HEK293 (cell line): ENCODE measurements at regions not wholly inside any gene's neighbourhood (a gene's known extent, or its start where the extent isn't known, plus 50 kb on each side); places are given as distances from the start of the nearest gene placed in this dataset.

Experiments used
- BCL11B ChIP-seq: fragments of 450-650 bp; formaldehyde crosslinking; IDR thresholded peaks from 2 replicates; pipeline ENCODE4 v1.5.1; 2016; ENCODE audit warnings: low read depth, missing biosample characterization, missing genetic modification characterization
- GFI1B ChIP-seq: fragments of 450-650 bp; formaldehyde crosslinking; IDR thresholded peaks from 2 replicates; pipeline ENCODE4 v1.5.1; 2016; ENCODE audit warnings: missing biosample characterization, missing genetic modification characterization
- KLF7 ChIP-seq: fragments of 450-650 bp; formaldehyde crosslinking; IDR thresholded peaks from 2 replicates; pipeline ENCODE4 v1.5.1; 2016; ENCODE audit warnings: missing biosample characterization, missing genetic modification characterization, borderline replicate concordance
- TCF7L2 ChIP-seq: IDR thresholded peaks from 2 replicates; pipeline ENCODE4 v1.6.1; 2011; ENCODE audit warnings: low read depth, mild to moderate bottlenecking, inconsistent platforms, low read length, moderate library complexity, borderline replicate concordance
- ZBTB48 ChIP-seq: fragments of 450-650 bp; formaldehyde crosslinking; IDR thresholded peaks from 2 replicates; pipeline ENCODE4 v1.5.1; 2016; ENCODE audit warnings: missing biosample characterization, missing genetic modification characterization
- ZEB2 ChIP-seq: fragments of 450-650 bp; formaldehyde crosslinking; IDR thresholded peaks from 2 replicates; pipeline ENCODE4 v1.5.1; 2016; ENCODE audit warnings: missing biosample characterization, missing genetic modification characterization
- ZFP3 ChIP-seq: fragments of 450-650 bp; formaldehyde crosslinking; IDR thresholded peaks from 2 replicates; pipeline ENCODE4 v1.5.1; 2016; ENCODE audit warnings: low read depth, missing biosample characterization, missing genetic modification characterization
- ZIC2 ChIP-seq: fragments of 450-650 bp; formaldehyde crosslinking; IDR thresholded peaks from 2 replicates; pipeline ENCODE4 v1.5.1; 2016; ENCODE audit warnings: missing biosample characterization, missing genetic modification characterization
- ZNF202 ChIP-seq: fragments of 450-650 bp; formaldehyde crosslinking; IDR thresholded peaks from 2 replicates; pipeline ENCODE4 v1.5.1; 2016; ENCODE audit warnings: missing biosample characterization, missing genetic modification characterization, borderline replicate concordance
- ZNF223 ChIP-seq: fragments of 450-650 bp; formaldehyde crosslinking; IDR thresholded peaks from 2 replicates; pipeline ENCODE4 v1.5.1; 2016; ENCODE audit warnings: missing biosample characterization, missing genetic modification characterization
- ZNF24 ChIP-seq: fragments of 450-650 bp; formaldehyde crosslinking; IDR thresholded peaks from 2 replicates; pipeline ENCODE4 v1.5.1; 2016; ENCODE audit warnings: missing biosample characterization, missing genetic modification characterization
- ZNF248 ChIP-seq: fragments of 450-650 bp; formaldehyde crosslinking; IDR thresholded peaks from 2 replicates; pipeline ENCODE4 v1.5.1; 2017; ENCODE audit warnings: missing biosample characterization, missing genetic modification characterization
- ZNF548 ChIP-seq: fragments of 450-650 bp; formaldehyde crosslinking; IDR thresholded peaks from 2 replicates; pipeline ENCODE4 v1.5.1; 2016; ENCODE audit warnings: missing biosample characterization, missing genetic modification characterization
- ZNF561 ChIP-seq: fragments of 450-650 bp; IDR thresholded peaks from 2 replicates; pipeline ENCODE4 v1.5.1; 2018; ENCODE audit warnings: missing biosample characterization, missing genetic modification characterization, borderline replicate concordance
- ZNF596 ChIP-seq: fragments of 450-650 bp; IDR thresholded peaks from 2 replicates; pipeline ENCODE4 v1.5.0; 2018; ENCODE audit warnings: missing biosample characterization, mild to moderate bottlenecking, missing genetic modification characterization, moderate library complexity
- ZNF658 ChIP-seq: fragments of 450-650 bp; formaldehyde crosslinking; IDR thresholded peaks from 2 replicates; pipeline ENCODE4; 2016; ENCODE audit warnings: missing biosample characterization, missing genetic modification characterization
- ZNF785 ChIP-seq: fragments of 450-650 bp; formaldehyde crosslinking; IDR thresholded peaks from 2 replicates; pipeline ENCODE4 v1.5.1; 2016; ENCODE audit warnings: missing biosample characterization, missing genetic modification characterization
- ZSCAN30 ChIP-seq: fragments of 450-650 bp; IDR thresholded peaks from 2 replicates; pipeline ENCODE4 v1.5.1; 2018; ENCODE audit warnings: missing biosample characterization, mild to moderate bottlenecking, missing genetic modification characterization, moderate library complexity
- TF ChIP-seq, protein P1 (sequence below): fragments of 450-650 bp; formaldehyde crosslinking; conservative IDR thresholded peaks from 2 replicates; pipeline ENCODE4 v1.5.1; 2016; ENCODE audit warnings: low read depth, missing biosample characterization, missing genetic modification characterization
- TF ChIP-seq, protein P2 (sequence below): fragments of 450-650 bp; formaldehyde crosslinking; IDR thresholded peaks from 2 replicates; pipeline ENCODE4 v1.5.1; 2016; ENCODE audit warnings: missing biosample characterization, missing genetic modification characterization, borderline replicate concordance
- TF ChIP-seq, protein P3 (sequence below): fragments of 450-650 bp; formaldehyde crosslinking; IDR thresholded peaks from 2 replicates; pipeline ENCODE4 v1.5.1; 2017; ENCODE audit warnings: missing biosample characterization, missing genetic modification characterization
- TF ChIP-seq, protein P4 (sequence below): fragments of 450-650 bp; formaldehyde crosslinking; IDR thresholded peaks from 2 replicates; pipeline ENCODE4 v1.5.1; 2017; ENCODE audit warnings: missing biosample characterization, missing genetic modification characterization
- TF ChIP-seq, protein P5 (sequence below): fragments of 450-650 bp; formaldehyde crosslinking; IDR thresholded peaks from 2 replicates; pipeline ENCODE4 v1.5.1; 2016; ENCODE audit warnings: missing biosample characterization, missing genetic modification characterization
- TF ChIP-seq, protein P6 (sequence below): fragments of 450-650 bp; formaldehyde crosslinking; IDR thresholded peaks from 2 replicates; pipeline ENCODE4 v1.5.1; 2016; ENCODE audit warnings: missing biosample characterization, missing genetic modification characterization

DNA sequence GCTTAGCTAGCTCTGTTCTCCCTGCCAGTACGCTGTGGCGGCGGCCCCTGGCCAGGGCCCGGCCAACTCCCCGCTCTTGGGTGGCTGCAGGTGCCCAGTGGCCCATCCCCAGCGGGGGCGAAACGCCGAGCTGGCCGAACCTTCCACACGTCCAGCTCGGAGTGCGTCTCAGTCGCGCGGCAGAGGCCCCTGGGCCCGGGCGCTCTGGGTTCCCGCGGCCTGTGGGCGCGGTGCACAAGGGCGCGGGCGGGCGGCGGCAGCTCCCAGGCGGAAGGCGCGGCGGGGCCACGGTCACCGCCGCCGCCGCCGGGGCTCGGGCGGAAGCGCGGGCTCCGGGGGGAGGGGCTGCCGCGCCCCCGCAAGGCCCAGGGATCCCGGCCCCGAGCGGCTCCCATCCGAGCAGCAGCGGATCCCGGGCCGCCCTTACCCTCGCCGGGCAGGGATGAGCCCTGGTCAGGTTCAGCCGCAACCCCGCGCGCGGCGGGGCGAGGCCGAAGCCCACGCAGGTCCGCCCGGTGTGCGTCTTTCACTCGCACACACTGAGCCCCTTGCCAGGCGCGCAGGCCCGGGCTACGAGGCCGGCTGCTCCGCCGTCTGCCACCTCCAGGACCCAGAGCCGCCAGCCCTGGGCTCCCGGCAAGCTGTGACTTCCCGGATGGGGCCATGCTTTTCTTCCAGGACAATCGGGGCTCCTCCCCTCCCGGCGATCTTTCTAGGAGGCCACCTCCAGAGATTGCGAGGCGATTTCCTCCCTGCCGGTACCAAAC, 54.2 kb downstream of the CCDC54 start (continued):
- TF ChIP-seq, protein P1, sequence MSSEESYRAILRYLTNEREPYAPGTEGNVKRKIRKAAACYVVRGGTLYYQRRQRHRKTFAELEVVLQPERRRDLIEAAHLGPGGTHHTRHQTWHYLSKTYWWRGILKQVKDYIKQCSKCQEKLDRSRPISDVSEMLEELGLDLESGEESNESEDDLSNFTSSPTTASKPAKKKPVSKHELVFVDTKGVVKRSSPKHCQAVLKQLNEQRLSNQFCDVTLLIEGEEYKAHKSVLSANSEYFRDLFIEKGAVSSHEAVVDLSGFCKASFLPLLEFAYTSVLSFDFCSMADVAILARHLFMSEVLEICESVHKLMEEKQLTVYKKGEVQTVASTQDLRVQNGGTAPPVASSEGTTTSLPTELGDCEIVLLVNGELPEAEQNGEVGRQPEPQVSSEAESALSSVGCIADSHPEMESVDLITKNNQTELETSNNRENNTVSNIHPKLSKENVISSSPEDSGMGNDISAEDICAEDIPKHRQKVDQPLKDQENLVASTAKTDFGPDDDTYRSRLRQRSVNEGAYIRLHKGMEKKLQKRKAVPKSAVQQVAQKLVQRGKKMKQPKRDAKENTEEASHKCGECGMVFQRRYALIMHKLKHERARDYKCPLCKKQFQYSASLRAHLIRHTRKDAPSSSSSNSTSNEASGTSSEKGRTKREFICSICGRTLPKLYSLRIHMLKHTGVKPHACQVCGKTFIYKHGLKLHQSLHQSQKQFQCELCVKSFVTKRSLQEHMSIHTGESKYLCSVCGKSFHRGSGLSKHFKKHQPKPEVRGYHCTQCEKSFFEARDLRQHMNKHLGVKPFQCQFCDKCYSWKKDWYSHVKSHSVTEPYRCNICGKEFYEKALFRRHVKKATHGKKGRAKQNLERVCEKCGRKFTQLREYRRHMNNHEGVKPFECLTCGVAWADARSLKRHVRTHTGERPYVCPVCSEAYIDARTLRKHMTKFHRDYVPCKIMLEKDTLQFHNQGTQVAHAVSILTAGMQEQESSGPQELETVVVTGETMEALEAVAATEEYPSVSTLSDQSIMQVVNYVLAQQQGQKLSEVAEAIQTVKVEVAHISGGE (tag by site-specific recombination), result peak; percentile 41
- TF ChIP-seq GFI1B, result no peak
- TF ChIP-seq ZSCAN30 (tag by site-specific recombination), result peak; percentile 52; the same call in 1 of the 2 replicates
- TF ChIP-seq, protein P2, sequence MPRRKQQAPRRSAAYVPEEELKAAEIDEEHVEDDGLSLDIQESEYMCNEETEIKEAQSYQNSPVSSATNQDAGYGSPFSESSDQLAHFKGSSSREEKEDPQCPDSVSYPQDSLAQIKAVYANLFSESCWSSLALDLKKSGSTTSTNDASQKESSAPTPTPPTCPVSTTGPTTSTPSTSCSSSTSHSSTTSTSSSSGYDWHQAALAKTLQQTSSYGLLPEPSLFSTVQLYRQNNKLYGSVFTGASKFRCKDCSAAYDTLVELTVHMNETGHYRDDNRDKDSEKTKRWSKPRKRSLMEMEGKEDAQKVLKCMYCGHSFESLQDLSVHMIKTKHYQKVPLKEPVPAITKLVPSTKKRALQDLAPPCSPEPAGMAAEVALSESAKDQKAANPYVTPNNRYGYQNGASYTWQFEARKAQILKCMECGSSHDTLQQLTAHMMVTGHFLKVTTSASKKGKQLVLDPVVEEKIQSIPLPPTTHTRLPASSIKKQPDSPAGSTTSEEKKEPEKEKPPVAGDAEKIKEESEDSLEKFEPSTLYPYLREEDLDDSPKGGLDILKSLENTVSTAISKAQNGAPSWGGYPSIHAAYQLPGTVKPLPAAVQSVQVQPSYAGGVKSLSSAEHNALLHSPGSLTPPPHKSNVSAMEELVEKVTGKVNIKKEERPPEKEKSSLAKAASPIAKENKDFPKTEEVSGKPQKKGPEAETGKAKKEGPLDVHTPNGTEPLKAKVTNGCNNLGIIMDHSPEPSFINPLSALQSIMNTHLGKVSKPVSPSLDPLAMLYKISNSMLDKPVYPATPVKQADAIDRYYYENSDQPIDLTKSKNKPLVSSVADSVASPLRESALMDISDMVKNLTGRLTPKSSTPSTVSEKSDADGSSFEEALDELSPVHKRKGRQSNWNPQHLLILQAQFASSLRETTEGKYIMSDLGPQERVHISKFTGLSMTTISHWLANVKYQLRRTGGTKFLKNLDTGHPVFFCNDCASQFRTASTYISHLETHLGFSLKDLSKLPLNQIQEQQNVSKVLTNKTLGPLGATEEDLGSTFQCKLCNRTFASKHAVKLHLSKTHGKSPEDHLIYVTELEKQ (tag by site-specific recombination), result no peak
- no peak for TF ChIP-seq BCL11B (tag by site-specific recombination)
- TF ChIP-seq, protein P3, sequence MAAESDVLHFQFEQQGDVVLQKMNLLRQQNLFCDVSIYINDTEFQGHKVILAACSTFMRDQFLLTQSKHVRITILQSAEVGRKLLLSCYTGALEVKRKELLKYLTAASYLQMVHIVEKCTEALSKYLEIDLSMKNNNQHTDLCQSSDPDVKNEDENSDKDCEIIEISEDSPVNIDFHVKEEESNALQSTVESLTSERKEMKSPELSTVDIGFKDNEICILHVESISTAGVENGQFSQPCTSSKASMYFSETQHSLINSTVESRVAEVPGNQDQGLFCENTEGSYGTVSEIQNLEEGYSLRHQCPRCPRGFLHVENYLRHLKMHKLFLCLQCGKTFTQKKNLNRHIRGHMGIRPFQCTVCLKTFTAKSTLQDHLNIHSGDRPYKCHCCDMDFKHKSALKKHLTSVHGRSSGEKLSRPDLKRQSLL (tag by site-specific recombination), result no peak
- no peak for TF ChIP-seq TCF7L2
- TF ChIP-seq ZNF596, result peak; percentile 35; the same call in 1 of the 2 replicates
- peak; percentile 86; the same call in 1 of the 2 replicates for TF ChIP-seq ZBTB48 (tag by site-specific recombination)
- TF ChIP-seq, protein P4, sequence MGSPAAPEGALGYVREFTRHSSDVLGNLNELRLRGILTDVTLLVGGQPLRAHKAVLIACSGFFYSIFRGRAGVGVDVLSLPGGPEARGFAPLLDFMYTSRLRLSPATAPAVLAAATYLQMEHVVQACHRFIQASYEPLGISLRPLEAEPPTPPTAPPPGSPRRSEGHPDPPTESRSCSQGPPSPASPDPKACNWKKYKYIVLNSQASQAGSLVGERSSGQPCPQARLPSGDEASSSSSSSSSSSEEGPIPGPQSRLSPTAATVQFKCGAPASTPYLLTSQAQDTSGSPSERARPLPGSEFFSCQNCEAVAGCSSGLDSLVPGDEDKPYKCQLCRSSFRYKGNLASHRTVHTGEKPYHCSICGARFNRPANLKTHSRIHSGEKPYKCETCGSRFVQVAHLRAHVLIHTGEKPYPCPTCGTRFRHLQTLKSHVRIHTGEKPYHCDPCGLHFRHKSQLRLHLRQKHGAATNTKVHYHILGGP (tag by site-specific recombination), result no peak; the same call in 1 of the 2 replicates
- no peak for TF ChIP-seq ZNF202 (tag by site-specific recombination)
- no peak for TF ChIP-seq ZNF785 (tag by site-specific recombination)
- no peak for TF ChIP-seq ZNF658 (tag by site-specific recombination)
- TF ChIP-seq, protein P5, sequence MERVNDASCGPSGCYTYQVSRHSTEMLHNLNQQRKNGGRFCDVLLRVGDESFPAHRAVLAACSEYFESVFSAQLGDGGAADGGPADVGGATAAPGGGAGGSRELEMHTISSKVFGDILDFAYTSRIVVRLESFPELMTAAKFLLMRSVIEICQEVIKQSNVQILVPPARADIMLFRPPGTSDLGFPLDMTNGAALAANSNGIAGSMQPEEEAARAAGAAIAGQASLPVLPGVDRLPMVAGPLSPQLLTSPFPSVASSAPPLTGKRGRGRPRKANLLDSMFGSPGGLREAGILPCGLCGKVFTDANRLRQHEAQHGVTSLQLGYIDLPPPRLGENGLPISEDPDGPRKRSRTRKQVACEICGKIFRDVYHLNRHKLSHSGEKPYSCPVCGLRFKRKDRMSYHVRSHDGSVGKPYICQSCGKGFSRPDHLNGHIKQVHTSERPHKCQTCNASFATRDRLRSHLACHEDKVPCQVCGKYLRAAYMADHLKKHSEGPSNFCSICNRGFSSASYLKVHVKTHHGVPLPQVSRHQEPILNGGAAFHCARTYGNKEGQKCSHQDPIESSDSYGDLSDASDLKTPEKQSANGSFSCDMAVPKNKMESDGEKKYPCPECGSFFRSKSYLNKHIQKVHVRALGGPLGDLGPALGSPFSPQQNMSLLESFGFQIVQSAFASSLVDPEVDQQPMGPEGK (tag by site-specific recombination), result peak; percentile 27; the same call in 1 of the 2 replicates
- TF ChIP-seq, protein P6, sequence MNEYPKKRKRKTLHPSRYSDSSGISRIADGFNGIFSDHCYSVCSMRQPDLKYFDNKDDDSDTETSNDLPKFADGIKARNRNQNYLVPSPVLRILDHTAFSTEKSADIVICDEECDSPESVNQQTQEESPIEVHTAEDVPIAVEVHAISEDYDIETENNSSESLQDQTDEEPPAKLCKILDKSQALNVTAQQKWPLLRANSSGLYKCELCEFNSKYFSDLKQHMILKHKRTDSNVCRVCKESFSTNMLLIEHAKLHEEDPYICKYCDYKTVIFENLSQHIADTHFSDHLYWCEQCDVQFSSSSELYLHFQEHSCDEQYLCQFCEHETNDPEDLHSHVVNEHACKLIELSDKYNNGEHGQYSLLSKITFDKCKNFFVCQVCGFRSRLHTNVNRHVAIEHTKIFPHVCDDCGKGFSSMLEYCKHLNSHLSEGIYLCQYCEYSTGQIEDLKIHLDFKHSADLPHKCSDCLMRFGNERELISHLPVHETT (tag by site-specific recombination), result no peak
- no peak for TF ChIP-seq ZIC2 (tag by site-specific recombination)
- TF ChIP-seq ZEB2 (tag by site-specific recombination), result no peak
- TF ChIP-seq ZNF548 (tag by site-specific recombination), result no peak
- TF ChIP-seq ZNF561, result peak; percentile 71; the same call in 1 of the 2 replicates
- no peak for TF ChIP-seq KLF7 (tag by site-specific recombination)
- no peak for TF ChIP-seq ZNF24 (tag by site-specific recombination)
- no peak for TF ChIP-seq ZNF223
- TF ChIP-seq ZFP3, result no peak
- TF ChIP-seq ZNF248 (tag by site-specific recombination), result no peak
